Left renal cortex interstitium (tissue), 4 donors: ENCODE measurements at regions not wholly inside any gene's neighbourhood (a gene's known extent, or its start where the extent isn't known, plus 50 kb on each side); places are given as distances from the start of the nearest gene placed in this dataset.
A peak's percentile ranks its signal among the peaks of the same experiment; 100 is the strongest.

Source experiments
- DNase-seq, 4 donors: peaks; one replicate each; pipeline ENCODE4 v3.0.0-alpha.2; 2013; ENCODE audit warnings: low read depth in 4 of 4, low spot score in 2 of 4, missing footprints in 1 of 4

- DNase-seq = no peak
These were observed 594.5 kb downstream of the ACTR3B start for GRCh38 chr7:153354071-153354470.

- DNase-seq = no peak
These were observed 610.5 kb downstream of the ACTR3B start for GRCh38 chr7:153370092-153370491.

- DNase-seq = no peak
These were observed 621.1 kb downstream of the ACTR3B start for GRCh38 chr7:153380636-153381035.

- DNase-seq = peak; percentile 31 to 69 (median 49)
These were observed 621.9 kb downstream of the ACTR3B start for GRCh38 chr7:153381275-153382040.

- no peak for DNase-seq
These were observed 623.1 kb downstream of the ACTR3B start for GRCh38 chr7:153382641-153383101.

- no peak for DNase-seq
These were observed 624.2 kb downstream of the ACTR3B start for GRCh38 chr7:153383781-153384180.

- no peak for DNase-seq
These were observed 626.0 kb downstream of the ACTR3B start for GRCh38 chr7:153385502-153385901.

- no peak for DNase-seq
These were observed 627.0 kb downstream of the ACTR3B start for GRCh38 chr7:153386556-153386955.

- no peak for DNase-seq
These were observed 629.1 kb downstream of the ACTR3B start for GRCh38 chr7:153388611-153389010.

GRCh38 chr7:153389261-153389660 lies 629.7 kb downstream of the ACTR3B start:
- no peak for DNase-seq

GRCh38 chr7:153390955-153391354 lies 631.4 kb downstream of the ACTR3B start:
- DNase-seq = no peak

- no peak for DNase-seq
These were observed 633.2 kb downstream of the ACTR3B start for GRCh38 chr7:153392726-153393125.

GRCh38 chr7:153393666-153394065 lies 634.1 kb downstream of the ACTR3B start:
- DNase-seq = no peak

- DNase-seq = no peak
These were observed 636.9 kb downstream of the ACTR3B start for GRCh38 chr7:153396475-153396874.

GRCh38 chr7:153397459-153397858 lies 637.9 kb downstream of the ACTR3B start:
- DNase-seq = no peak

- DNase-seq = no peak
These were observed 638.4 kb downstream of the ACTR3B start for GRCh38 chr7:153397906-153398305.

GRCh38 chr7:153398370-153398769 lies 638.8 kb downstream of the ACTR3B start:
- no peak for DNase-seq

- DNase-seq = no peak
These were observed 639.4 kb downstream of the ACTR3B start for GRCh38 chr7:153398789-153399553.

- no peak for DNase-seq
These were observed 640.0 kb downstream of the ACTR3B start for GRCh38 chr7:153399554-153399940.

GRCh38 chr7:153400735-153401593 lies 641.4 kb downstream of the ACTR3B start:
- no peak for DNase-seq
